GM12878 (cell line): ENCODE measurements at regions not wholly inside any gene's neighbourhood (a gene's known extent, or its start where the extent isn't known, plus 50 kb on each side); places are given as distances from the start of the nearest gene placed in this dataset.

Source experiments
- ATAC-seq: fragments of 200-7000 bp; cut with Tn5 transposase; 3 replicates; pipeline ENCODE4 v1.9.1; 2020; ENCODE audit warnings: mild to moderate bottlenecking, moderate library complexity
- BruUV-seq: library from RNA; stranded (reverse); fragments of 400-500 nt; replicated peaks from 2 replicates; lab custom pipeline; 2021; lab: Mats Ljungman, UMichigan
- CTCF ChIA-PET: fragments of 300-600 bp; sonication (Branson Sonifier 250); formaldehyde crosslinking; extraction: SDS; loops from one replicate; lab custom pipeline; 2021; ENCODE audit warnings: inconsistent platforms; lab: Yijun Ruan, JAX
- POLR2A ChIA-PET: fragments of 350-600 bp; formaldehyde crosslinking; extraction: SDS; loops from one replicate; lab custom pipeline; 2021; ENCODE audit warnings: inconsistent platforms; lab: Charles Lee
- RAD21 ChIA-PET: fragments of 300-600 bp; sonication (Branson Sonifier 250); formaldehyde crosslinking; loops from one replicate; lab custom pipeline; 2023; ENCODE audit warnings: antibody characterized with exemption; ENCODE audit not compliant: unreplicated experiment; lab: Charles Lee
- SMC1A ChIA-PET: fragments of 300-600 bp; sonication (Branson Sonifier 250); formaldehyde crosslinking; loops from one replicate; lab custom pipeline; 2023; ENCODE audit not compliant: unreplicated experiment, uncharacterized antibody; lab: Charles Lee
- DNase-seq: peaks from one replicate; pipeline ENCODE4 v3.0.0-alpha.2; 2011; ENCODE audit warnings: low read depth, low spot score
- FAIRE-seq: peaks from 3 replicates; lab custom pipeline; 2011; peaks lifted over from hg19 to GRCh38; lab: Jason Lieb, UNC
- H2AFZ ChIP-seq: 2 replicates; pipeline ENCODE4 v1.6.0; 2011; ENCODE audit warnings: low read depth, low read length, control low read depth; ENCODE audit not compliant: control insufficient read depth
- H3K27ac ChIP-seq: 2 replicates; pipeline ENCODE4 v1.5.1; 2011; ENCODE audit warnings: control low read depth; ENCODE audit not compliant: control insufficient read depth, insufficient read depth
- H3K27me3 ChIP-seq, 2 experiments: replicated peaks in 1 of 2; 2 replicates each; pipeline versions ENCODE4 v1.6.0 to v1.6.1; 2011; ENCODE audit warnings: low read length in 1 of 2; ENCODE audit not compliant: control insufficient read depth in 2 of 2, insufficient read depth in 2 of 2
- H3K36me3 ChIP-seq, 2 experiments: 2 replicates each; pipeline ENCODE4 v1.5.1; 2011; ENCODE audit warnings: low read length in 1 of 2; ENCODE audit not compliant: control insufficient read depth in 2 of 2, insufficient read depth in 2 of 2
- H3K4me1 ChIP-seq: 2 replicates; pipeline ENCODE4 v1.6.1; 2011; ENCODE audit warnings: mild to moderate bottlenecking, low read length, moderate library complexity, mixed read lengths; ENCODE audit not compliant: control insufficient read depth, insufficient read depth
- H3K4me2 ChIP-seq: 2 replicates; pipeline ENCODE4 v1.6.0; 2011; ENCODE audit warnings: control low read depth; ENCODE audit not compliant: control insufficient read depth, insufficient read depth
- H3K4me3 ChIP-seq: fragments of 200-600 bp; sonication (generic); 2 replicates; pipeline ENCODE4 v1.5.1; 2016
- H3K79me2 ChIP-seq: 2 replicates; pipeline ENCODE4 v1.6.0; 2011; ENCODE audit warnings: low read length; ENCODE audit not compliant: control insufficient read depth, insufficient read depth
- H3K9ac ChIP-seq: 2 replicates; pipeline ENCODE4 v1.8.0; 2011; ENCODE audit warnings: low read length, control low read depth, mixed read lengths; ENCODE audit not compliant: control insufficient read depth, insufficient read depth
- H3K9me3 ChIP-seq: replicated peaks from 3 replicates; pipeline ENCODE4 v1.5.1; 2011; ENCODE audit warnings: mild to moderate bottlenecking, low read length; ENCODE audit not compliant: control insufficient read depth, insufficient read depth
- H4K20me1 ChIP-seq: 2 replicates; pipeline ENCODE4 v1.6.0; 2011; ENCODE audit not compliant: control insufficient read depth, insufficient read depth
- DPF2 ChIP-seq: fragments of 450-650 bp; IDR thresholded peaks from 2 replicates; pipeline ENCODE4 v1.6.1; 2017; ENCODE audit warnings: mild to moderate bottlenecking
- EED ChIP-seq: sonication (generic); IDR thresholded peaks from 2 replicates; pipeline ENCODE4 v1.6.1; 2016; ENCODE audit warnings: antibody characterized with exemption, low read depth
- KDM1A ChIP-seq: fragments of 200-600 bp; sonication (generic); IDR thresholded peaks from 2 replicates; pipeline ENCODE4 v1.6.1; 2016; ENCODE audit warnings: borderline replicate concordance
- MAX ChIP-seq: IDR thresholded peaks from 2 replicates; pipeline ENCODE4 v1.6.1; 2012; ENCODE audit warnings: low read depth, low read length, improper control_type of control experiment
- PAX5 ChIP-seq: IDR thresholded peaks from 2 replicates; pipeline ENCODE4 v1.6.1; 2011; ENCODE audit warnings: low read depth, low read length, borderline replicate concordance
- PKNOX1 ChIP-seq: fragments of 450-650 bp; IDR thresholded peaks from 2 replicates; pipeline ENCODE4 v1.6.1; 2016; ENCODE audit warnings: mild to moderate bottlenecking
- RAD51 ChIP-seq: fragments of 450-650 bp; IDR thresholded peaks from 2 replicates; pipeline ENCODE4 v1.6.1; 2016; ENCODE audit warnings: moderate library complexity, mild to moderate bottlenecking, inconsistent platforms
- SIX5 ChIP-seq: IDR thresholded peaks from 2 replicates; pipeline ENCODE4 v1.6.1; 2011; ENCODE audit warnings: mild to moderate bottlenecking, low read depth, low read length, moderate library complexity; ENCODE audit not compliant: severe bottlenecking
- SKIL ChIP-seq: fragments of 450-650 bp; IDR thresholded peaks from 2 replicates; pipeline ENCODE4 v1.6.1; 2017; ENCODE audit warnings: mild to moderate bottlenecking, low read depth, inconsistent platforms; ENCODE audit not compliant: poor library complexity, severe bottlenecking
- YBX1 ChIP-seq: fragments of 450-650 bp; IDR thresholded peaks from 2 replicates; pipeline ENCODE4 v1.6.1; 2016; ENCODE audit warnings: antibody characterized with exemption
- ZNF622 ChIP-seq: fragments of 450-650 bp; IDR thresholded peaks from 2 replicates; pipeline ENCODE4 v1.6.1; 2017; ENCODE audit warnings: mild to moderate bottlenecking, inconsistent platforms
- in situ Hi-C: fragments of 300-500 bp; cut with MboI; formaldehyde crosslinking; loops from 9 replicates; pipeline ENCODE4 v1.14.3; 2018; ENCODE audit warnings: mixed read lengths
- intact Hi-C: fragments of 100-400 bp; cut with micrococcal nuclease; formaldehyde crosslinking; loops from one replicate; pipeline ENCODE4 v1.14.2; 2022; ENCODE audit not compliant: unreplicated experiment
- TF ChIP-seq, protein P1 (sequence below): IDR thresholded peaks from 2 replicates; pipeline ENCODE4 v1.6.1; 2012; ENCODE audit warnings: low read depth, low read length, improper control_type of control experiment
- TF ChIP-seq, protein P2 (sequence below): fragments of 450-650 bp; conservative IDR thresholded peaks from 2 replicates; pipeline ENCODE4 v1.6.1; 2017; ENCODE audit warnings: mild to moderate bottlenecking, moderate library complexity
- TF ChIP-seq, protein P3 (sequence below): fragments of 150-350 bp; IDR thresholded peaks from 2 replicates; pipeline ENCODE4 v1.6.1; 2014; ENCODE audit warnings: mild to moderate bottlenecking, low read depth, low read length

GRCh38 chr5:122705851-122706250 is 69.0 kb upstream of the SNX2 start (continued):
- TF ChIP-seq YBX1, result no peak
- no peak for TF ChIP-seq PKNOX1

DNA sequence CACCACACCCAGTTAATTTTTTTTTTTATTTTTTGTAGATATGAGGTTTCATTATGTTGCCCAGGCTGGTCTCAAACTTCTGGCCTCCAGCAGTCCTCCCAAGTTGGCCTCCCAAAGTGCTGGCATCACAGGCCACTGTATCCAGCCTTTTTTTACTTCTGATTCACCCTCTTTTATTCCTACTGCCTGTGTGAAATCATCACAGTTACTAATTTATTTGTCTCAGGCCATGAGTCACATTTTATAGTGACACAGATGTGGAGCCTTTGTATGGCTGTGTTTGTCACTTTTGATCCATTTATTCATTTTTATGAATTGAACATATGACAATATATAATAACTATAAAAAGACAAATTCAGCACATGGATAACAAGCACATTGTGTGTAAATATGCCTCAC is 67.1 kb upstream of the SNX2 start:
- intact Hi-C loops, result no loop called here
- no peak for FAIRE-seq
- in situ Hi-C loops, result no loop called here
- ChIA-PET POLR2A (no interaction called here), RAD21 (no interaction called here), SMC1A (no interaction called here), CTCF (no interaction called here)
- BruUV-seq, result no TSS peak
- no peaks in the 10 kb centered on the region for H3K9me3 ChIP-seq
- H3K36me3 ChIP-seq, result no peaks in the 10 kb centered on the region
- no peak overlapping the region for H3K9ac ChIP-seq
- no peak overlapping the region for H3K27ac ChIP-seq
- no peak for ATAC-seq
- no peak overlapping the region for H3K4me3 ChIP-seq
- no peak for DNase-seq
- H3K4me2 ChIP-seq, result no peak overlapping the region
- peaks cover 8% of the 10 kb centered on the region for H3K4me1 ChIP-seq
- H3K79me2 ChIP-seq, result no peaks in the 10 kb centered on the region
- no peak overlapping the region for H2AFZ ChIP-seq
- H3K27me3 ChIP-seq, result no peaks in the 10 kb centered on the region
- H4K20me1 ChIP-seq, result no peaks in the 10 kb centered on the region
- TF ChIP-seq DPF2 (no peak), SIX5 (no peak), KDM1A (no peak), ZNF622 (no peak), RAD51 (no peak), EED (no peak), PAX5 (no peak), SKIL (no peak), MAX (no peak)
- TF ChIP-seq, protein P1, sequence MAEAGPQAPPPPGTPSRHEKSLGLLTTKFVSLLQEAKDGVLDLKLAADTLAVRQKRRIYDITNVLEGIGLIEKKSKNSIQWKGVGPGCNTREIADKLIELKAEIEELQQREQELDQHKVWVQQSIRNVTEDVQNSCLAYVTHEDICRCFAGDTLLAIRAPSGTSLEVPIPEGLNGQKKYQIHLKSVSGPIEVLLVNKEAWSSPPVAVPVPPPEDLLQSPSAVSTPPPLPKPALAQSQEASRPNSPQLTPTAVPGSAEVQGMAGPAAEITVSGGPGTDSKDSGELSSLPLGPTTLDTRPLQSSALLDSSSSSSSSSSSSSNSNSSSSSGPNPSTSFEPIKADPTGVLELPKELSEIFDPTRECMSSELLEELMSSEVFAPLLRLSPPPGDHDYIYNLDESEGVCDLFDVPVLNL, result no peak
- TF ChIP-seq, protein P2, sequence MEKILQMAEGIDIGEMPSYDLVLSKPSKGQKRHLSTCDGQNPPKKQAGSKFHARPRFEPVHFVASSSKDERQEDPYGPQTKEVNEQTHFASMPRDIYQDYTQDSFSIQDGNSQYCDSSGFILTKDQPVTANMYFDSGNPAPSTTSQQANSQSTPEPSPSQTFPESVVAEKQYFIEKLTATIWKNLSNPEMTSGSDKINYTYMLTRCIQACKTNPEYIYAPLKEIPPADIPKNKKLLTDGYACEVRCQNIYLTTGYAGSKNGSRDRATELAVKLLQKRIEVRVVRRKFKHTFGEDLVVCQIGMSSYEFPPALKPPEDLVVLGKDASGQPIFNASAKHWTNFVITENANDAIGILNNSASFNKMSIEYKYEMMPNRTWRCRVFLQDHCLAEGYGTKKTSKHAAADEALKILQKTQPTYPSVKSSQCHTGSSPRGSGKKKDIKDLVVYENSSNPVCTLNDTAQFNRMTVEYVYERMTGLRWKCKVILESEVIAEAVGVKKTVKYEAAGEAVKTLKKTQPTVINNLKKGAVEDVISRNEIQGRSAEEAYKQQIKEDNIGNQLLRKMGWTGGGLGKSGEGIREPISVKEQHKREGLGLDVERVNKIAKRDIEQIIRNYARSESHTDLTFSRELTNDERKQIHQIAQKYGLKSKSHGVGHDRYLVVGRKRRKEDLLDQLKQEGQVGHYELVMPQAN, result no peak
- TF ChIP-seq, protein P3, sequence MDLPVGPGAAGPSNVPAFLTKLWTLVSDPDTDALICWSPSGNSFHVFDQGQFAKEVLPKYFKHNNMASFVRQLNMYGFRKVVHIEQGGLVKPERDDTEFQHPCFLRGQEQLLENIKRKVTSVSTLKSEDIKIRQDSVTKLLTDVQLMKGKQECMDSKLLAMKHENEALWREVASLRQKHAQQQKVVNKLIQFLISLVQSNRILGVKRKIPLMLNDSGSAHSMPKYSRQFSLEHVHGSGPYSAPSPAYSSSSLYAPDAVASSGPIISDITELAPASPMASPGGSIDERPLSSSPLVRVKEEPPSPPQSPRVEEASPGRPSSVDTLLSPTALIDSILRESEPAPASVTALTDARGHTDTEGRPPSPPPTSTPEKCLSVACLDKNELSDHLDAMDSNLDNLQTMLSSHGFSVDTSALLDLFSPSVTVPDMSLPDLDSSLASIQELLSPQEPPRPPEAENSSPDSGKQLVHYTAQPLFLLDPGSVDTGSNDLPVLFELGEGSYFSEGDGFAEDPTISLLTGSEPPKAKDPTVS, result no peak
